HG02840 (cell line): ENCODE measurements at regions not wholly inside any gene's neighbourhood (a gene's known extent, or its start where the extent isn't known, plus 50 kb on each side); places are given as distances from the start of the nearest gene placed in this dataset.
A peak's percentile ranks its signal among the peaks of the same experiment; 100 is the strongest.
"Not testable (repeated sequence)": the region's sequence is repeated elsewhere in the genome, so short reads cannot be mapped to it uniquely, and the experiment has no call there.

Source experiments
- ATAC-seq: cut with Tn5 transposase; IDR thresholded peaks from one replicate; pipeline ENCODE4 v1.9.1; 2021; ENCODE audit warnings: mild to moderate bottlenecking, moderate library complexity, moderate number of reproducible peaks; ENCODE audit not compliant: unreplicated experiment, low FRiP score

DNA sequence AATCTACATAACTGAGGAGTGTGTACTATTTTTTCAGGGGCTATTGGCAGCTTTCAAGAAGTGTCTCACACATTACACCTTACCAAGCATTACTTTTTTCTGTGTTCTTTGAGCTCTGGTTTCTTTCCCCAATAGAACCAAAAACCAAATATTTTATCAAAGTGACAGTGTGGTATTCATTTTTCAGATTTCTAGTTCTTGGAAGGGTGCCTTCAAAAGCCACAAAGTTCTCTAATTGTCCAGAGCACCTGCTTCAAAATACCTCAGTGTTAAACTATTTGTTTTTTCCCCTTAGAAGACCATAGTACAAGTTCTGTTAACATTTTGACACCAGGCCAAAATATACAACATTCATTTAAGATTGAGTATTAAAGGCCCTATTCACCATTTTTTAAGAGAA lies 515.7 kb downstream of the ETNK1 start:
- no peak for ATAC-seq

DNA sequence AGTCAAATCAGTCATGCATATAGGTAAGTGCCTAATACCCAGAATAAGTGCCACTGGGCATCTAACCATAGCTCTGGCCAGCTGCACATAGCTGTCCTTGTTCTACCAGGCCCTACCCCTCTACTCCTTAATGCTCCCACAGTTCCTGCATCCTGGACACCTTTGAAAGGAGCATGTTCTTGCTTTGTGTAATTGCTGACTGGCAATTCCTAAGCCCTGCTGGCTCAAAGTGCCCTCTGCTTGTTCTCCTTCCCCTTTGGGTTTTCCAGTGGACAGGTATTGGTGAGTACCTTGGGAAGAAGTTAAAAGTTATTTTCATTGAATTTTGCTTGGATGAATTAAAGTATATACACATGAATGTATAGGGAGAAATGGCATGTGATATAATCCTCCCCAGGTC lies 516.4 kb downstream of the ETNK1 start:
- no peak for ATAC-seq

DNA sequence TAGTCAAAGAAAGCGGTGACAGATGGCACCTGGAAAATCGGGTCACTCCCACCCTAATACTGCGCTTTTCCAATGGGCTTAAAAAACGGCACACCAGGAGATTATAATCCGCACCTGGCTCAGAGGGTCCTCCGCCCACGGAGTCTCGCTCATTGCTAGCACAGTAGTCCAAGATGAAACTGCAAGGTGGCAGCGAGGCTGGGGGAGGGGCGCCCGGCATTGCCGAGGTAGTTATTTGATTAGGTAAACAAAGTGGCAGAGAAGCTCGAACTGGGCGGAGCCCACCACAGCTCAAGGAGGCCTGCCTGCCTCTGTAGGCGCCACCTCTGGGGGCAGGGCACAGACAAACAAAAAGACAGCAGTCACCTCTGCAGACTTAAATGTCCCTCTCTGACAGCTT lies 521.1 kb downstream of the ETNK1 start:
- ATAC-seq, result not testable (repeated sequence)

DNA sequence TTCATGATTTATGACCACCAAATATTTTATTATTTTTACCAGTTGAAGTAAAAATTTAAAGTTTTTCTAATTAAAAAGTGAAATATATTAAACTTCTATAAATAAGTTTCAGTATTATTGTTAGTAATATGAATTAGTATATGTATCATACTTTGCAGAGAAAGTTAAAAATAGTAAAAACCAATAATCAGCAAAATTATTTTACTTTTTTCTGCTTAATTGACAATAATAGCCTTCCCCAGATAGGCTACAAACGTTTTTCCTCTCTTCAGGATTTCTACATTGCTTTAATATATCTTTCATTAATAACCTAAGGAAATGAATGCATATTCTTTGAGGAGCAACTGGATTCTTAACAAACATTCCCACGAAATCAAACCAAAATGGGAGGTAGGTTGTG lies 543.5 kb downstream of the ETNK1 start:
- no peak for ATAC-seq

DNA sequence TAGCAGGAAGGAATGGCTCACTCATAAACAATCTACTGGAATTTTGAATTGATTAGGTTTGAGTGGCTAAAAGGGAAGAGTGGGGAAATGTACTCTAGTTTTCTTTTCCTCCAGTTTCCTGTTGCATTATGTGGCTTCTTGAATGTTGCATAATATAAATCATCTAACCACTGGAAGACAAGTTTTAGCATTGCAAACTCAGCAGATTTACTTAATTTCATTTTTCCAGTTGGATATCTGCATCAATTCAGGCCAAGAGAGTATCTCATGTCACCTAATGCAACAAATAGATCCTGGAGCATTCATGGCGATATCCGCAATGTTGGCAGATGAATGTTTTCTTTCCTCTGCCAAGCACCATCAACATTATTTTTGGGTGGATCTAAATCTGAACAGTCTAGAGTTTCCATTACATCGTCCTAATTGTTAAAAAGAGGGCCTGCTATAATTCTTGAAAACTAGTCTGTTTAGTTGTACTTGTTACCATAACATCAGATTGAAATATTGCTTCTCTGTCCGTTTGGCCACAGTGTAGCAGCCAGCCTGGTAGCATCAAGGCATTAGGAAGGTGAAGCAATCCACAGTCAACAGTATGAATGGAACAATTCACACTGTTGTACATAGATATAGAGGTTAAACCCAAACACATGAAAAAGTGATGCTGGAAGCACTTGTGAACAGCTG lies 544.2 kb downstream of the ETNK1 start:
- ATAC-seq, result no peak

DNA sequence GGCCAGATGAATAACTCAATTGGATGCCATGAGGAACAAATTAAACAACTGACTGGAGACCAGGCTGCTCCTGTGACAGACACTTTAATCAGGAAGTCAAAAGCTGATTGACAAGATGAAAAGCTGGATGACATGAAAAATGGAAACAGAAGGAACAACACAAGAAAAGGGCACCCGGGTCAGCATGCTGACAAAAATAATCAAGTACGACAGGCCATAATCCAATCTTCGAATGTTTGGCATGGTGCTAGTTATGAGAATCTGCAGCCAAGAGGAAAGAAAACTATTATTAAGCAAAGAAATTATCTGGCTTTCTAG lies 544.7 kb downstream of the ETNK1 start:
- no peak for ATAC-seq

DNA sequence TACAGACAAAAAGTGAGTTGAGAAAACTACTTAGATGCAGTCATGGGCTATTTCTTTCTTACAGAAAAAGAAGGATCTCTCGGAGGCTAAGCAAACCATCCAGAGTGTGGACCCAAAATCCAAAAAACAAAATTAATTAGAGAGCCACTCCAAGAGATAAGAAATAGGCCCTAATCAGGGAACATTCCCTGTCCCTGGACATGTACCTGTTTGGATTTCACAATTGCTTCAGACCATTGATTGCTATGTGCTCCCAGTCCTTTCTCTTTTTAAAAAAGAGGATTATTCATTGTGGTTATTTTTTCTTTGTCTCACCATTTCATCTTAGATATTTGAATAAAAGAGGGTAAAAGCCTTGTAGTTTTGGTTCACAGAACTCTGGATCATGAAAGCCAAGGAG lies 549.9 kb downstream of the ETNK1 start:
- ATAC-seq, result no peak

DNA sequence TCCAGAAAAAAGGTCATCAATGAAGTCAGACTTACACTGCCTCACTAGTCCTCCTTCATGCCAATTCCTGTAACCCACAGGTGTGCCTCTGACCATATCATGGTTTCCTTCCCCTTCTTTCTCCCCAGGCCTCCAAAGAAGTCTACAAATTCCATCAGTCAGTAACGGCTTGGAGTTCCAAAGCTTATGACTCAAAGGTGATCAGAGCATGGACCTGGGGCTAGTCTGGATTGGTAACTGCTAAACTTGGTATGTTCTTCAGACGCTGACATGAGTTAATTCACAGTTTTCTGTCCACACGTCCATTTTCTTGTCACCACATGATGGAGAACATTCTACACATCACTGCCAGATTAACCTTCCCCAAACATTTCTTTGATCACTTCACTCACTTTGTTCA lies 560.4 kb downstream of the ETNK1 start:
- no peak for ATAC-seq

DNA sequence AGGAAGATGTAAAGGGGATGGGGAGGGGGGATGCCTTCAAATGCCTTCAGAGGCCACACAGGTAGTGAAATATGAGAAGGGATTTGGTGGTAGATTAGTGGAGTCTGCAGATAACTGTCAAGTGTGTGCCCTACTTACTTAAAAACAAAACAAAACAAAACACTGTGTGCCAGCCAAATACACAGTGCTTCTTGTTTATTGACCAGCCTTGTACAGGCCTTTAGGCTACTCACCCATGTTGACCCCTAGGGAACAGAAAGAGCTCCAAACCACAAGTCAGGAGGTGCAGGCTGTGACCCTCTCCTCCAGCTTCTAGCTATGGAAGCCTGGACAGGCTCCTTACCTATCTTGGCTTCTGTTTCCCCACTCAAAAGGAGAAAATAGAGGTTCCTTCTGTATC lies 562.0 kb downstream of the ETNK1 start:
- ATAC-seq, result no peak

DNA sequence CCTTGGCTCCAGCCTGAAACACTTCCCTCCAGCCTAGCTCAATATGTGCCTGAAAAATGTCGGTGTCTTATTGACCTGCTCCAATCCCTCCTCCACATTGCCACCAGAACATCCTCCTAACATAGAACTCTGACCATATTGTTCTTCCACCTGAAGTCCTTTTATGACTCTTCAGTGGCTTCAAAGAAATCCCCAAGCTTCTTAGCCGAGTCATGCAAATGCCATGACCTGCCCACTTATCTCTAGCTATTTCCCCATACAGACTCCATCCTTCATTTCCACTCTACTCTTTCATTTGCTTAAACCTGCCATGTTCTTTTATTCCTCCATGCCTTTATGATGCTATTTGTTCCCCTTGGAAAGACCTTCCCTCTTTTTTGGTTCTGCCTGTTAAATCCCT lies 568.6 kb downstream of the ETNK1 start:
- no peak for ATAC-seq

DNA sequence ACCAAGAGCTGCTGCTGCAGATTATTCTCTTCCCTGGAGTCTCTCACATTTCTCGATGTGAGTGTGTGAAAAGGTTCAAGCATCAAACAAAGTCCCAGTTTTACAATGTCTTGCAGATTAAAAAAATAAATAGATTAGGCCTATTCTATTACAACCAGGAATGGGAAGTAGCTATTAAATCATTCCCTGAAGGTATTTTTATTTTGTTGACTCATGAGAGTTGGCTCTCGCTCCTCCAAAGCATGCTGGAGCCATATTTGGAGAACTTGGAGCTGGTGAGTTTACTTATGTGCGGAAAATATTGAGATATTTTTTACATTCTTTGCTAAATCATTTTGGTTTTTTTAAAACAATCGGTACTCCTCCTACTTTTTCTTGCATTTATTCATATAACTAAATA lies 572.3 kb downstream of the ETNK1 start:
- no peak for ATAC-seq

DNA sequence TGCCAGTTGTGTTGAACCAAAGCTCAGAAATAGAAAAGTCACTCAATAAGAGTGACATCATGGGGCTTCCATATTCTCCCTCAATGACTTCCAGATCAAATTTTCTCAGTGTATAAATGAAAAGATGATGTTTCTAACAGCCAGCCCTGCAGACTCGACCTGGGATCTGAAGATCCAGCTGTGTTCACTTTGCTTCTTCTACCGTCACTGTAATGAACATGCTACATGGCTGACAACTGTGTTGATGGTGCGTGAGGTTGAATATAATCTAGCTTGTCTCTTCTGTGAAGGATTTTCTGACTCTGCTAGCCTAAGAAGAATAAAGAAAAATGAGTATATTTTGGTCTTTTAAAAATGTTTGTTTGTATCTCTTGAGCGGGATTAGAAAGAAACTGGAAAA lies 577.8 kb downstream of the ETNK1 start:
- no peak for ATAC-seq

DNA sequence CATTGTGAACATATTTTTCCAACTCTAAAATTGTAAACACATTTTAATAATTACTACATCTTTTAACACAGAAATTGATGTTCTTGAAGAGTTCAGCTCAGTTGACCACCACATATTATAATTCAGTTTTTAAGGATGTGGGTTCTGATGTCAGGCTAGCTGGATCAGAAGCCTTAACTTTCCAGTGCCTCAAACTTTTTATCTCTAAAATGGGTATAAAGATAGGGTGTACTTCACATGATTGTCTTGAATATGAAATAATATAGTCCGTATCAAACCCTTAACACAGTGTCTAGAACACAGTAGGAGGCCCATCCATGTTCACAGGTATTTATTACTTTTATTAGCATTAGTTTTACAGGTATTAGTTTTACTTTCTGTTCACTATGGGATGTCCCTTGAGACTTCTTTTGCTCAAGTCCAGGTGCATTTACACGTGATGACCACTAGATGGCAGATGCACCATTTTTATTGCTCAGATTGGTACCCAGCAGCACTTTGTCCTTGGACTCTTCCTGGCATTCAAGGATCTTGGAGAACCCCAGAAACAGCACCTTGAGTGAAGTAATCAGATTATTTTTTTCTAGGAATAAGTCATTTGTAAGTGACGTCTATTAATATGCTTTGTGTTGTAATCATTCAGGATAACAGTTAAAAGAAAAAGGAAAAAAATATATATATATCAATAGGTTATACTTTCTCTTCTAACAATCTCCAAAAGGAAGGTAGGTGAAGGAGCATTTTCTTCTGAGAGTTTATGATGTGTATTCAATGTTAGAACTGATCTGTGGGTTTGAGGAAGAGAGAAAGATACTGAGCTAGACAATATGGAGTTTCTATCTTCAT lies 580.2 kb downstream of the ETNK1 start:
- peak; percentile 70 for ATAC-seq

DNA sequence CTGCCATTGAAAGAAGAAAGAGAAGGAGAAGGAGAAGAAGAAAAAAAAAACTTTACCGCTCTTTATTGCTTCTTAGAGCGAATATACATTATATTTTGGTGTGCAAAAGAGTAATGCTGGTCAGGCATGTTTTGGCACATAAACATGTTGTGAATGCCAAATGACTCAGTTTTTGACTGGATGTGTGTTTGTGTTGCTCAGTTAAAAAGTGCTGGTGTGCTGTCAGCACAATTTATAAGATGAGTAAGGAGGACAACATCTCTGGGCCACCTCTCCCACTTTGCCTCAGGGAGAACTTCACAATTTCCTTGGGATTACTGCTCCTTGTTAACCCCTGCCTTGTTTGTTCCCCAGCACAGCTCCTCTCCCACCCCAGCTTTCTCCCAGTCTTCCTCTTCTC lies 584.8 kb downstream of the ETNK1 start:
- no peak for ATAC-seq

DNA sequence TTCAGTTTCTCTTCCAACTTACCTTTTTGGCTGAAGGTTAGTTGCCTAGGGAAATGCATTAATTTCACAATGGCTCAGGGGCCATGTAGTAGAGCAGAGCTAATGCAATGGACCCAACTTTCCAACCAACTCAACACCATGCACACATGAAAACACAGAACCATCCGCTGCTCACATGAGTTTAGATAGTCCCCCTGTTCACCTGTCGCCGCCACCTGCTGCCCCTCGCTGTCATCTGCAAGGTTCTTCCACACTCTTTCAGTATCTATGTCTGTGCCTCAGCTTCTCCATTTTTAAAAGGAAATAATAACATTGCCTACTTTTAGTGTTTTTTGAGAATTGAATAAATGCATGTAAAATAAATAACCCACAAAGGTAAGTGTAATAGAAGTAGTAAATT lies 585.6 kb downstream of the ETNK1 start:
- no peak for ATAC-seq

DNA sequence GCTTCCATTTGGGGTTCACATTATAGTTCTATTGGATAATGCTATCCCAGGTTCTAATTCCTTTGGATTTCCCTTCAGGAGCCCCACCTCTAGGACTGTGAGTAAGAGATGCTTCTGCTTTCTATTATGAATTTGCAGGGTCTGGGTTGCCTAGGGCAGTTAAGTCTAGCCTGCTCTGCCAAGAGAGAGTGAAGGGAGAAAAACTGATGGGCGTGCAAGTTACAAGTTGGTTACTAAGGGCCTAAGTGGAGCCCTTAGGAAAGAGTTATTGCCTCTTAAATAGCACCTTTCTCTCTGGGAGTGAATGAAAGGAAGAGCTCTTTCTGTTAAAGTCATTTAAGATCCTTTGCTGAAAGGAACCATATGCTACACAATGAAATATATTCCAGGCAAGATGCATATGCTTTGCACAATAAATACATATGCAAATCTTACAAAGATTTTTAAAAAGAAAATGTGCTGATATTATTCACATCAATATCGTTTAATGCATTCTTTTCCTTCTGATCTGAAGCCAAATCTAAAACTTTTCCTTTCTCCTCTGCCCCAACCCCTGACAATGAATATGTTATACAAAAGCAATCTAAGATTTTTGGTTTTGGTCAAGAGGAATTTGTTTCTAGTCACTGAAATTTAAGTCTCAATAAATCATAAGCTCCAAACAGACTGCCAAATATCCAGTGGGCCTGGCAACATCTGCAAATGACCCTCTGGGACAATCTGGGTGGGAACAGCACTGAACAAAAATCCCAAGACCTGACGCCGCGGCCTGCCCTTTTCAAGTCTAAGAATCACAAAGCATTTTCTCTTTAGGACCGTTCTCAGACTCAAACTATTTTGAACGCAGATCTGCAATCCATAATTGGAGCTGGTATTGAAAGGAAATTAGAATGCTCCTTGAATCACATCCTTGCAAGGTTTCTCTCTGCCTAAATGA lies 586.7 kb downstream of the ETNK1 start:
- ATAC-seq, result no peak

DNA sequence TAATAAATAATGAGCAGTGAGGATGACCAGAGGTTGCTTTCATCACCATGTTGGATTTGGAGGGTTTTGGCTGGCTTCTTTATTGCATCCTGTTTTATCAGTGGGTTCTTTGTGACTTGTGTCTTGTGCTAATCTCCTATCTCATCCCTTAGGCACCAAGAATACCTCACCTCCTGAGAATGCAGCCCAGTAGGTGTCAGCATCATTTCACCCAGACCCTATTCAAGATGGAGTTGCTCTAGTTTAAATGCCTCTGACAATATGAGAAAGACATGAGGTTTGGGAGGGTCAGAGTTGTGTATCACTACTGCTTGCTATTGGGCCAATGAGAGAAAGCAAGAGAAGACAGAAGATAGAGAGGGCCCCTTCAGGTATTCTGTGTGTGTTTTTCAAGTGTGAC lies 592.2 kb downstream of the ETNK1 start:
- no peak for ATAC-seq

DNA sequence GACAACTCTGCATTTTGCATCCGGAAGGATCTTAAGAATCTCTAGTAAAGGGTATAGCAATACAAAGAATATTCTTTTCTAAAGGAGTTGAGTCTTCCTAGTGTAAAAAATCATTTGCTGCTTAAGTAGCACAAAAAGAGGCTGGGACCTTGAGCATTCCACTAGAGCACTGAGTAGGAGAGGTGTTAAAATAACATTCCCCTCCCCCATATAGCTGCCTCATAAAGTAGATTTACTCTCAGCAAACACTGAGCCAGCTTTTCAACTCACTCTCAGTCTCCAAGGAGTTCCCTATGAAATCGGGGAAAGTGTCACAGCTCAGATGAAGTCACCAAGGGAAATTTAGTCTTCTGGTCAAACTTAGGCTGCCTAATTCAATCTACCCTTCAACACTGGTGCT lies 592.7 kb downstream of the ETNK1 start:
- ATAC-seq, result no peak

DNA sequence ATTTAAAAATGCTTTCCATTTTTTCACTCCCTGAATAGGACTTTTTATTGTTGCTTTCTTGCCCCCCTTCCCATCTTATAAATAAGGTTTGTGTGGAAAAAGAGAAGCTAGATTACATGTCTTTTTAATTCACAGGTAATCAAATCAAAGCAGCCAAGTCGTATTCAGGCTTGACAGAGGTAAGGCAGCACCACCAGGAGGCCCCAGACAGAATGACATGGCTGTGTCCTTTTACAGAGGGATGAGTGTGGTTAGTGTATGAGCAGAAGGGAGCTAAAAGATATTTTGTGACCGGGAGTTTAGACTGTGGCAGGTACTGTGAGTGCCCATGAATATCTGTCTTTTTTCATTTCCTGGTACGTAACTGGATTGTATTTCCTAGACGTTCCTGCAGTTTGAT lies 596.1 kb downstream of the ETNK1 start:
- no peak for ATAC-seq

DNA sequence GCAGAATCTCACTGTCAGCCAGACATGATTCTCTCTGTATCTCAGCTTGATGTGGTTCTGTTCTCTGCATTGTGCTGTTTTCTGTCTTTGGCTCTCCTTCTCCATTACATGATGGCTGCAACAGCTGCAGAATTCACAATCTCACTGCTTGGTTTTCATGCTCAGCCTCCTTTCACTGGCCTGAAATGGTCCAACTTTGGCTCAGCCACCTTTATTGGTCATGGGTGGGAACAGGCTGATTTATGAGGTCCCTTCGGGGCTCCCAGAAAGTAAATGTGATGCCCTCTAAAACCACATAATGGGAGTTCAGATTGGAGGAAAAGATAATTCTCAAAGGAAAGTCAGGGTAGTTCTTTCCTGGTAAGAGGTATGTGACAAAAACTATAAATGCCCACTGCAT lies 597.0 kb downstream of the ETNK1 start:
- no peak for ATAC-seq

DNA sequence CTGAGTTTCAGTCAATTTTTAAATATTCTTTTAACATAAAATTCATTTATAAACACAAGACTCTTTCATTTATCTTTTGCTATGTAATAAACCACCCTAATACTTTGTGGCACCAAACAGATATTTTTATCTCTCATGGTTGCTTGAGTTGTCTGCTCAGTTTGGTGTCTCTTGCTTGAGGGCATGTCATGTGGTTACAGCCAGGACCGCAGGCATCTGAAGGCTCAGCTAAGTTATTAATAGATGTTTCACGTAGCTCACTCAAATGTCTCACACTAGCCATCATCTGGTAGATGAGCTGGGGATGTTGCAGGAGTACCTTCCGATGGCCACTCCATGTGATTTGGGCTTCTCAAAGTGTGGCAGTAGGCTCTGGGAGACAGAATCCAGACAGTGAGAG lies 597.8 kb downstream of the ETNK1 start:
- ATAC-seq, result no peak
